Epidermal melanocyte (primary cell): ENCODE measurements at regions not wholly inside any gene's neighbourhood (a gene's known extent, or its start where the extent isn't known, plus 50 kb on each side); places are given as distances from the start of the nearest gene placed in this dataset.
"Not testable (repeated sequence)": the region's sequence is repeated elsewhere in the genome, so short reads cannot be mapped to it uniquely, and the experiment has no call there.

Source experiments
- DNase-seq: peaks from one replicate; pipeline ENCODE4 v3.0.0; 2011; ENCODE audit warnings: low spot score; ENCODE audit not compliant: insufficient read length

DNA sequence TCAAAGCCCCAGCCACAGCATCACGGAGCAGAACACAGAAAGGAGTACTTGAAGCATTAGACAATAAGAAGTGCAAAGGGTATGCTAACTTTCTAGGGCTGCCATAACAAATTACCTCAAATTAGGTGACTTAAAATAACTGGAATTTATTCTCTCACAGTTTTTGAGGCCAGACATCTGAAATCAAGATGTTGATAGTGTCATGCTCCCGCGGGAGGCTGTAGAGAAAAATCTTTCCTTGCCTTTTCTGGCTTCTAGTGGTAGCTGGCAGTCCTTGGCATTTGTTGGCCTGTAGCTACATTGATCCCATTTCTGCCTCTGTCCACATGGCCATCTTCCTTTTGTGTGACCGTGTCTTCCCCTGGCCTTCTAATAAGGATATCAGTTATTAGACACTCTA, 51.9 kb upstream of the SPDL1 start:
- no peak for DNase-seq

DNA sequence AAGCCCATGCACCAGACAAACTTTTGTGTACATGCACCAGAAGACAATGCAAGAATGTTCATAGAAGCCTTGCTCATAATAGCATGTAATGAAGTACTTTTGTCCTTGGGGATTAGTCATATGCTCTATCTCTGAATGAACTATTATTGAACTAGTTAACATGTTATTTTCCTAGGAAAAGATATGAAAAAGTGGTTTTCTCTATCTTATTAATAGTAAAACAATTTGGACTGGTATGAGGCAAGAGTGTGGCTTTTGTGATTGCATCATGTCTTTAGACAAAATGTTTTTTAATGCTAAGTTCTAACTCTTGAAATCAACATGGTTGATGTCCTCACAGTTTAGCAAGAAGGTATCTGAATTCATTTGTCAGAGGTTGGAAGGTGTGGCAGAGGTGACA, 55.7 kb upstream of the SPDL1 start:
- DNase-seq, result no peak

DNA sequence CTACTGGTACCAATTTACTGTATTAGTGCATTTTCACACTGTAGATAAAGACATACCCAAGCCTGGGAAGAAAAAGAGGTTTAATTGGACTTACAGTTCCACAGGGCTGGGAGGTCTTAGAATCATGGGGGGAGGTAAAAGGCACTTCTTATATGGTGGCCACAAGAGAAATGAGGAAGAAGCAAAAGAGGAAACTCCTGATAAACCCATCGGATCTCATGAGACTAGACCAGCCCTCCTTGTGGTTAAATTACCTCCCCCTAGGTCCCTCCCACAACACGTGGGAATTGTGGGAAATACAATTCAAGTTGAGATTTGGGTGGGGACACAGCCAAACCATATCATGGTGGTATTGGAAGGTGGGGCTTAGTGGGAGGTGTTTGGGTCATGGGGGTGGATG, 56.5 kb upstream of the SPDL1 start:
- DNase-seq, result no peak

DNA sequence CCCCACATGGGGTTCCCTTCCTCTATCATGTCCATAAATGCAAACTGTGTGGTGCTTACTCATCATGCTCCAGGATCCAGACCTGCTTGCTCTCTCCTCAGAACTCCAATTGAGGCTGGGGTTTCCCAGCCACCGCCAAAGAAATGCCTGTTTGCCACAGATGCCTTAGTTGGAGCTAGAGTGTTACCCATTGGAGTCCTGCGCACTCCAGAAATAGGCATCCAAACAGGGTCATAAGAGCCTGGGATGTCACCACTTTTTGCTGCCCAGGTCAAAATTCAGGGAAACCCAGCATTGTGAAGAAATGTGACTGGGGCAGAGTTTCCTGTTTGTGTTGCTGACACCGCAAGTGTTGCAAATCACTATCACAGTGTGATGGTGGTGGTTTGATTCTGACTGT, 60.7 kb upstream of the SPDL1 start:
- no peak for DNase-seq

DNA sequence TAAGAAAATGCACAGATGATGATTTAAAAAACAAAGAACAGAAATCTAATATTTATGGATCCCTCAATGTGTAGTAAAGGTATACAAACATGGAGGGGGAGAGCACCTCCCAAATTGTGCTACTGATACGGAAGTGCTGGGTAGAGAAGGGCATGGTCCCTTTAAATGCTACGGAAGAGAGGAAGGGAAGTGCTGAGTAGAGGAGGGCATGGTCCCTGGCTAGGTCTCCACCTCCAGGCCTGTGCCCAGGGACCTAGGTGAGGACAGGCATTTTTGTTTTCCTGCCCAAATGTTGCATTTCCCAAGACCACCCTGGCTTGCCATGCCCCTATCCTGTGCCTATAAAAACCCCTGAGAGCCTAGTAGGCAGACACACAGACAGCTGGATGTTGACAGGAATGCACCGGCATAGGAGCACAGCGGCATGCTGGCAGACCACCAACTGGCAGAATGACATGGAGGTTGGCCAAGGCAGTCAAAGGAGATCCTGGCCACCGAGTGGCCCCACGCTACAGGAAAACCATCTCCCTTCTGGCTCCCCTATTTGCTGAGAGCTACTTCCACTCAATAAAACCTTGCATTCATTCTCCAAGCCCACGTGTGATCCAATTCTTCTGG, 62.1 kb upstream of the SPDL1 start:
- no peak for DNase-seq

DNA sequence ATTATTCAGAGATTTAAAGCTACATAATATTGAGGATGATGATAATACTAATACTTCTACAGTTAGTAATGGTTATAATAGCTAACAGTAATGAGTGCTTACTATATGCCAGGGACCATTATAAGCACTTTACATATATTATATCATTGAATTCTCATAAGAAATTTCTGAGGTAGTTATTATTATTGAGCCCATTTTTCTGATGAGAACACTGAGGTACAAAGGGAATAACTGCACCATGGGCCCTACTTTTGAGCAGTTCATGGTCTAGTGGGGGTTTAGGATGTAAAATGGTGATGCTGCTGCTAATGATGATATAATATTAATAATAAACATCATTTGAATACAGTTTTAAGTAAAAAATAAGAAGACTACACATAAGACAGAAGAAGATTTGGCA, 64.2 kb upstream of the SPDL1 start:
- no peak for DNase-seq

DNA sequence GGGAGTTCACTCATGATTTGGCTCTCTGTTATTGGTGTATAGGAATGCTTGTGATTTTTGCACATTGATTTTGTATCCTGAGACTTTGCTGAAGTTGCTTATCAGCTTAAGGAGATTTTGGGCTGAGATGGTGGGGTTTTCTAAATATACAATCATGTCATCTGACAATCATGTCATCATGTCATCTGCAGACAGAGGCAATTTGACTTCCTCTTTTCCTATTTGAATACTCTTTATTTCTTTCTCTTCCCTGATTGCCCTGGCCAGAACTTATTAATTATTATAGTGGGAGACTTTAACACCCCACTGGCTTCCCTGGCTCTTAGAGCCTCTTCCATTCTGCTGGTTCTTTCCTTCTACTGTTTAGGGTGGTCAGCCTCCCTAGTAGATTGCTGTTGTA, 64.8 kb upstream of the SPDL1 start:
- not testable (repeated sequence) for DNase-seq

DNA sequence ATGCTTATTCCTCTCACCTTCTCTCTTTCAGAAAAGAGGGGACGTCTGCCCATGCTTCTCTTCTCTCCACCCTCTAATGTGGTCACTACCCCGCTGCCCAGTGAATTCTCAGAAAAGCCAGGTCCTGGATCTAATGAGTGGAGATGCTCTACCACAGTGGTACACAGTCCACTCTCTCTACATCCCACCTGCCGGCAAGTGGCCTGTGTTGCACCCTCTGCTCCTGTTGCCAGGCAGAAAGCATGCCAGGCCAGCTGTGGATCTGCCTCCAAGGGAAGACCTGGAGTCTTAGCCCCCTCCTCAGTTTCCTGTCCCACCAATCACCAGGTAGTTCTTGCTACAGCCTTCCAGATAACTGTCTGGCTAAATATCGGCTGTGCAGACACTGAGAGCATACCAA, 71.2 kb upstream of the SPDL1 start:
- DNase-seq, result no peak

DNA sequence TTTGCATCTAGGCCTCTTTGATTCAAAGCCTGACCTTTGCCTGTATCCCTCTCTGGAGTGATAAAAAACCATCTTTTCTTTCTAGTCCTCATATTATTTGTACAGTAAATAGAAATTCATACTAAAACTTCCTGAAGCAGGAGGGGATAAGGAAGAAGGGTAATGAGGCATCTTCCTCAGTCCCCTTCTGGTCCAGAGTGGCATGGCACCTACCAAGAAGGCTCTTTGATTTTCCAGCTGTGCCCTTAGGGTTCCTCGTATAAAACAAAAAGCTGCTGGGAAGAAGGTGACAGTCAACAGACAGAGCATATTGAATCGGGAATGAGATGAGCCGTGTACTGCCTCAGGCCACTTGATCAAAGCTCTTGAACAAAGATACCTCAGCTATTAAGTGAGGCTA, 71.9 kb upstream of the SPDL1 start:
- DNase-seq, result no peak

DNA sequence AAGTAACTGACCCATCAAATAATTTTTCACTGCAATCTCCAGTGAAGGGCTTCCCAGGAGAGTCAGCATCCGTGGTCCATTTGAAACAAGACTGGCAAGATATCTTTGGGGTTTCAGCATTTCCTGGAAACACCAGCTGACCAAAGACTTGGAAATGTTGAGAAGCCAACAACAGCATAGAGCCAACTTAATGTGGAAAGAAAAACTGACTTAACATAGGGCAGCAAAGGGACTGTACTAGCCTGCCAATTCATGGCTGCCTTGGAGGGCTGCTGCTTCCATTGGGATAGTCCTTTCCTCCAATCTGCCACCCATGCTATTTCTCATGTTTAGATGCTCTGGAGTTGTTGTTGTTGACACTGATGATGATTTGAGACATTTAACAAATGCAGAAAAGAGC, 76.5 kb upstream of the SPDL1 start:
- no peak for DNase-seq

DNA sequence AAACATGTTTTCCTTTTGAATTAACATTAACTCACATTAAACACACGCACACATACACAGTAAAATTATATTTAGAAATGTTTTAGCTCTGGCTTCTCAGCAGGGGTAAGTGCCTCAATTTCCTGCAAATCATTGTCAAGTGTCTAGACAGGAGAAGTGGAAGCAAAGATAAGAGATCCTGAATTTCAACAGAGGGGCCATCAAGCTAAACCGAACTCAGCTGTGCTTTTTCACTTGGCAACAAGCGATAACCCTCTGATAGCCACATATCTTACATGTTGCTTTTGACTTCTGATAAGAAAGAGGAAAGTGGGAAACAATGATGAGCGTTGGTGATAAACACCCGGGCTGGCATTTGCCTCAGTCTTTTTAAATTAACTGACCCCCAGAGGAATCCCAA, 79.7 kb upstream of the SPDL1 start:
- DNase-seq, result no peak

DNA sequence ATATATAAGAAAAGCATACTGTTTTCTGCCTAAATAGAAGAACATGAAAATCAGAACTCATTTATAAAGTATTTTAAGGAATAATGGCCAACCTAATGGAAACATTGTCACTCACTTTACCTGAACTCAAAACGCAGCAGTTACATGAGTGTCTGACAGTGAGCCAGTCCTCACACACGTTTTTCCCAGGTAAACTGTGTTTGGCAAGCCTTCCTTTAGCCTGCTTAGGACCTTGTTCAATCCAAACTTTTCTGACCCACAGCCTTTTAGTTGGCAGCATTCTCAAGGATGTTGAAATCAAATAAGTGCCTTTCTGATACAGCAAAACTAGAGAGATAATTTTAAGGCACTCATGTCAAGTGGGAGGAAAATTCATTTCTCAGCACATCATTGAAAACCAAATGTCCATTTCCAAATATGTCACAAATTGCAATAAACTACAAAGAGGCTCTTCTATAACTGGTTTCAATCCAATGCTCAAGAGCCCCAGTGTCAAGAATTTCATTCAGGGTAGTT, 83.5 kb upstream of the SPDL1 start:
- no peak for DNase-seq

DNA sequence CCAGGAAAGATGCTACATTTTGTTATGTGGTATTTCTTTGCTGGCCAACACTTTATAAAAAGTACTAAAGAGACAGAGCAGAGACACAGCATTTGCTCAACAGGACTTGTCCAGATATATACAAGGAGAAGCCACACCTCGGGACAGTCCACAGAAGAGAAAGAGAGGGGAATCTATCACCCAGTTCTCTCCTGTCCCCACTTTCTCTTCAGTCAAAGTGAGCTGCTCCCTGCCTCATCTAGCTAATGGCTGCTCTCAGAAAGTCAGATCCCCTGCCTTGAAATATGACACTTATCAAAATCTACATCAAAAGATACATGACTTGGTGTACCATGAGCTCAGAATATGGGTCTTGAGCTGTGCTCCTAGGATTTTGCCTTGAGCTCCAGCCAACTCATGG, 86.7 kb upstream of the SPDL1 start:
- DNase-seq, result no peak

DNA sequence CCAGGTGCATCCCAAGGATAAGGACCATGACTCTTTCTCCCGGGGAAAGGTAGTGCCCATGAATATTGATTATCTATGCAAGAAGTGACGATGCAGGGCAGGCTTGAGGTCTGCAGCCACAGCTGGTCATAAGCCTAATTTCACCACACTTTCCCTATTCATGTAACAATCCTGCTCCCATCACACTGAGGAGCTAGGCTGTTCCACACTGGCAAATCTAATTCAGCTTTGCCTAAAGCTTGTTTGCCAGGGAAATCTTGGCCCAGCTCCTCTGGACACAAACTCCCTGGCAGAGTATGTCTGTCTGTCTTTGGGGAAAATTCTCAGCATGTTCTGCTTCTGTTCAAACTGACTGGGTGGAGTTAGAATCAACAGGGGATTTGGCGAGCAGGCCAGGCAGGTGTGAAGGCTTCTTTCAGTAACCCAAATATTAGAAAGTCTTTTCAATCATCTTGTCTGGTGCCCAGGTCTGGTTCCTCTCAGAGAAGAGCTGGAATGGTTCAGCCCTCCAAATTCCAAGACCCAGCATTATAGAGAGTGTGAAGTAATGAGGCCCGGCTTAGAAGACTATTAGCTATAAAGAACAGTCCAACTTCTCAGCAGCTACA, 88.5 kb upstream of the SPDL1 start:
- DNase-seq, result no peak

DNA sequence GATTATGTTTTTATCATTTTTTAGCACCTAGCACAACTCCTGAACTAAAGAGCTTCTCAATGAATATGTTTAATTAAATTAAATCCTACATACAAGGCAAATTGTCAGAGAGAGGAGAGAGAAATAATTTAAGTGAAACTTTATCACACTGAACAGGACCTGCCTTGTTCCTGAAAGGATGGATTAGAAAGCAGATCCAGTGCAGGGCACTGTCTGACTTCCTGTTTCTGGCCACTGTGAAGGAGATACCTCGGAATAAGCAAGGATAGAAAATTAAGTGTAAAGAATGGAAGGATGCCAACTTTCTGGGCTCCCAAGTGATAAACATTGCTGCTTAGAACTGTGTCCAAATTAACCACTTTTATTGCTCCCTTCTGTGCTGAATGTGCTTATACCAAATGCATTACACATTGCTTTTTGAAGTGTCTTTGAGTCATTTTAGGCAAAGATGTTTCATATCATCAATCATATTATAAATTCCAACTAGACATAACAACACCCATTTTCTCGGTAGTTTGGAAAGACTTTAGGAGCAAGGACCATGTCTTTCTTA, 89.1 kb upstream of the SPDL1 start:
- DNase-seq, result no peak

DNA sequence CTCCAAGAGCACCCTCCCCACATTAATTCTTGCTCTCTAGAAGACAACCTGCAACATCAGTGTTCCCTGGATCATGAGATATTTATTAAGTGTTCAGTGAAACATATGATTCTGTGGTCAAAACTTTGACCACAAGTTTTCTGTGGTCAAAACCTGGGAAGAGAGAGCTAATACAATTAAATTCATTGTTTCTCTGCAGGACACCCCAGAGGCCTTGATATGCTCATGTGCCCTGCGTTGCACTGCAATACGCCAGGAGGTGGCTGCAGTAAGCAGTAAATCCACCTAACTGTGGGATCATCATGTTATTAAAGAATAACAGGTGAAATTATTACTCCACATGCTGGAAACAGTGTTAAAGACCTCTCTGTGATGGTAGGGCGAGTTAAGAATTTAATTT, 109.3 kb upstream of the SPDL1 start:
- no peak for DNase-seq

DNA sequence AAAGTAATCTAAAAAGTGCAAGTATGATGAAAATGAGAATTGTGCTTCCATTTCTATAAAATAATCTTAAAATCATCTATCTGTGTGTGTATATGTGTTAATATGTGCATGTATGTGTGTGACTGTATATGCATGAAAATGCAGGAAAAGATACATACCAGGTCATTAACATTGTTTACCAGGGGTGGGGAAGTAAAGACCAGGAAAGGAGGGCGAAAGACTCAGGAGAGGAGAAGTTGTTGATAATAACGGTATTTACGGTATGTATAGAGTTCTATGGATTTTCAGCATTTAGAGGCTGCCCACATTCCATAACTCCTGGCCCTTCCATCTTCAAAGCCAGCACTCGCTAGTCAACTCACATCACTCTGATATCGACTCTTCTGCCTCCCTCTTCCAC, 111.0 kb upstream of the SPDL1 start:
- no peak for DNase-seq

DNA sequence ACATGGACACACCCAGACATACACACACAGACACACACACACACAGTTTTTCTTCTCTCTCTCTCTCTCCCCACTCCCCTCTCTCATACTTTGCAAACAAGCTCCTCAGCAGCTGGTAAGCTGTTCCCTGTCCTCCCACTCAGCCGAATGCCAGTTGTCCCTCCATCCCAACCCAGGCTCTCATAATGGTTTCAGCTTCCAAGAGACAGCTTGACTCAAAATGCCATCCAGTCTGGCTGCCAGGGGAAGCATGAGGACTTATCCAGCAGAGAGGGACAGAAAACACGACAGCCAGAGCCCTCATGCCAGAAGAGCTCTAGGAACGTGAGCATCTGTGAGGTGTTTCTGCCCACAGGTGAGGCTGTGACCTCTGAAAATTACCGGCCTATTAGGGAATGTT, 112.6 kb upstream of the SPDL1 start:
- no peak for DNase-seq

DNA sequence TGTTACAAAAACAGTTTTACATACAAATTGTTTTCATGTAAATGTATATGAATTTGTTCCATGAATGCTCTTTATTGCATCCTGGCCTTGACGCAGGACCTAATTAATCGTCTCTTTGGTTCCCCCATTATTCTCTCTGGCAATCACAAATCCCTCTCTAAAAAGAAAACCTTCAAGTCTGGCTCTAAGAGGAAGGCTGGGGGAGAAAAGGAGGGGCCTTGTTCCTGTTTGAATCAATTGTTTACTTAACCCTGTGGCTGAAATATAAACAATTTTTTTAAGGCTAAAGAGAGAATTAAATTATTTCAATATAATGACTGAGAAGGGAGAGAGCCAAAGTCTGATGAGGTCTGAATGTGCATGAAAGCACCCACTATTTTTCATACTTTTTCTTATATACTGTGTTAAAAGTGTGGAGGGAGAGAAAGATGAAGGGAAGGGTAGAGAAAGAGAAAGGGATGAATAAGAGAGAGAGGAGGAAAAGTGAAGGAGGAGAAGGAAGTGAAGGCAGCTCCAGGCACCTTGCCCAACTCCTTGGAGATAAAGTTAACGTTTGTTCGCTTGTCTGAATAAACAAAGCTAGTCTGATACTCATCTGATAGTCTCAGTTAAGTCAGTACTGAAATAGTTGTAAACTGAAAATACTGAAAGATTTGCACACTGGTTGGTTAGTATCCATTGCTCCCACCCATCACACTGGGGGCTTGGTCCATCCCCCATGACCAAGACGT, 116.4 kb upstream of the SPDL1 start:
- no peak for DNase-seq

DNA sequence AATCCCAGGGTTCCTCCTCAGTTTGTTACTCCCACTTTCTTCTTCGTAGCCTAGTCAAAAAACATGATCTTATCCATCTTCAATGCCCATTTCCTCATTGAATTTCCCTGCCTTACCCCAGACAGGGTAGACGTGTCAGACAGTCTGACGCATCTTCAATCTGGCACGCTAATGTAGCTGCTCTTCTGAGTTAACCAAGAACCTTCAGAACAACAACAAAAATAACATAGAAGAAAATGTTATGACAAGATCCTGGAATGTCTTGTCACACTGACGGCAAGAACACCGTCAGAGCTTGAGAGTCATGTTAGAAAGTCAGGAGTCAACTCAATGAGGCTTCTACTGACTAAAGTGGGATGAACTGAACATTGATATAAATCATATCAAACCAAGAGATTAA, 122.7 kb upstream of the SPDL1 start:
- DNase-seq, result no peak

DNA sequence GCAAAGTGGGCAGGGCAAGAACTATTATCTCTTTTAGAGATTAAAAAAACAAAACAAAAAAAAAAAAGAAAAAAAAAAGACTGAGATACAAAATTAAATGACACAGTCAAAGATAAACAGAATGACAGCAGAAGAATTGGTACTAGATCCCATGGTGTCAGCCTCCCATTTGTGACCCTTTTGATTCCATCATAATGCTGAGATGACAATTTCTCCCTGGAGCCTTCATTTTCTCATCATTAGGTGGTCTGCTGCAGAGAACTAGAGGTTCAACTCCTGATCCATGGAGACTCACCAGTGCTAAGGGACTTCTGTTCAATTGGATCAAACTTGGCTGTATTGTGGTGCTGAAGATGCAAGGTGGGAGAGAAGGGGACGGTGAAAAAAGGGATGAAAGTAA, 123.5 kb upstream of the SPDL1 start:
- no peak for DNase-seq

DNA sequence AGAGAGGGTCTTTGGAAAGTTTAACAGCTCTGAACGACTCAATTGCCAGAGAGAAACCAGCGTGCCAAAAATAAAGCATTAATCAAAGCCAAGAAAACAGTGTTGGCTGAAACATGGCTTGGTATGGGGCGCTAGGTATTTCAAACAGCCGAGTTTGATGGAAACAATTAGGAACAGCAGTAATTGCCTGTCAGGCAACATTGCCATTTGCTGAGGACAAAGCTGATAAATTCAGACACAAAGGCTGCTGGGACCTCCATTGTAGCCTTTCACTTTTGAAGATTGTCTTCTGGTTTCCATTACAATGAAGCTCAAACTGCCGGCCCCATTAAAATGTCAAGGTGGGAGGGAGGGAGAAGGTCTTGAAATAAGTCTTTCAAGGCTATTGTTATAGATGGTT, 125.4 kb upstream of the SPDL1 start:
- DNase-seq, result no peak

DNA sequence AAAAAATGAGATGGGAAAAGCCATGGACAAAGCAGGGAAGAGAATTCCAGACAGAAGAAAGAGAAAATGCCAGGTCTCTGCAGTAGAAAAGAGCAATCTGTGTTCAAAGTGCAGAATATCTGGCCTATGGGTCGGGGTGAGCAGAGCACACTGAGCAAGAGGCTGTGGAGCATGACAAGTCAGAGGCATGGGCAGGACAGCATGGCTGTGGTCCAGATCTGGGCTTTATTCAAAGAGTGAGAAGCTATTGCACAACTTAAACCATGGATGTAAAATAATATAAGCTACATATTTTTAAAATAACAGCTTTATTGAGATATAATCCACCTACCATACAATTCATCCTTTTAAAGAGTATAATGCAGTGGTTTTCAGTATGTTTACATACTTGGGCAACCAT, 133.1 kb upstream of the SPDL1 start:
- DNase-seq, result no peak
